ENCODE measurements at regions not wholly inside any gene's neighbourhood (a gene's known extent, or its start where the extent isn't known, plus 50 kb on each side); places are given as distances from the start of the nearest gene placed in this dataset.

DNA sequence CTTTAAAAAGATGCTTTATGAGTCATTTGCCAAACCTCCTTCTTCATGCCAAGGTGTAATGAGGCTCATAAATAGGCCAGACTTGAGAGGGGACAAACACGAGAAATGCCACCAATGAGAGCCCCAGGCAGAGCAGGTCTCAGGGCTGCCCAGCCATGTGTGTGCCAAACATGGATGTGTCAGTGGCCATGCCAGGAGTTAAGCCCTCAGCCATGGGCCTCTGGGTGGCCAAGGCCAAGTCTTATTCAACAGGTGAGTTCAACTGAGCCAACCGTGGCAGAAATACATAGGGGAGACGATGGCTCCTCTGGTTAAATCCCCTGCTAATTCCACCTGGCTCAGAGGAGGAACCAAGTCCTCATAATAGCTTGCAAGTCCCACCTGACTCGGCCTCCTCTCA is 358.8 kb downstream of the PREX1 start:
- 77% methylated on average over 4 of the region's 4 CpGs for WGBS
- no peak overlapping the region for H3K27ac ChIP-seq (ENCODE audit: low read length, poor library complexity, severe bottlenecking)
- H3K79me1 ChIP-seq (replicated peaks; ENCODE audit: low read length, poor library complexity, severe bottlenecking) = no peaks in the 10 kb centered on the region
- H2BK15ac ChIP-seq (ENCODE audit: low read depth, poor library complexity, severe bottlenecking) = no peak overlapping the region
- H3K4me3 ChIP-seq (ENCODE audit: insufficient read depth in 1 of 2, low read depth in 1 of 2, low read length in 2 of 2) = no peak overlapping the region
- peaks cover 4 to 44% of the 10 kb centered on the region in 2 experiments for H3K27me3 ChIP-seq (ENCODE audit: control insufficient read depth in 1 of 2, insufficient read depth in 1 of 2, low read length in 2 of 2)
- DNase-seq = no peak
- no peak overlapping the region for H3K14ac ChIP-seq (ENCODE audit: low read length in 2 of 2)
- H2BK120ac ChIP-seq (ENCODE audit: low read depth, low read length) = no peak overlapping the region
- no peak overlapping the region for H3K9ac ChIP-seq (ENCODE audit: low read length)
- peaks cover 3% of the 10 kb centered on the region for H3K4me1 ChIP-seq (ENCODE audit: control insufficient read depth, insufficient read depth, low read depth, low read length)
- no peak overlapping the region for H2BK5ac ChIP-seq (ENCODE audit: low read depth, low read length, poor library complexity, severe bottlenecking)
- no peak overlapping the region for H4K91ac ChIP-seq (ENCODE audit: low read length)
- no peak overlapping the region for H2AK5ac ChIP-seq (ENCODE audit: low read length, severe bottlenecking)
- H3K36me3 ChIP-seq (ENCODE audit: control insufficient read depth in 1 of 2, insufficient read depth in 2 of 2, low read depth in 1 of 2, low read length in 2 of 2) = no peaks in the 10 kb centered on the region
- H4K8ac ChIP-seq (ENCODE audit: low read length) = no peak overlapping the region
- no peak overlapping the region for H3K4me2 ChIP-seq (ENCODE audit: low read length, poor library complexity, severe bottlenecking)
- H3K4ac ChIP-seq (ENCODE audit: low read depth in 1 of 2, low read length in 2 of 2) = no peak overlapping the region
- no peaks in the 10 kb centered on the region for H3K9me3 ChIP-seq (ENCODE audit: control insufficient read depth, low read length)
- H3K18ac ChIP-seq (ENCODE audit: low read depth in 1 of 2, low read length in 2 of 2) = no peak overlapping the region
- H2AFZ ChIP-seq (ENCODE audit: low read depth, low read length) = no peak overlapping the region
- no peak overlapping the region for H2BK12ac ChIP-seq (ENCODE audit: low read length in 2 of 2)
- no peak overlapping the region for H3K23ac ChIP-seq (ENCODE audit: low read length in 2 of 2)

DNA sequence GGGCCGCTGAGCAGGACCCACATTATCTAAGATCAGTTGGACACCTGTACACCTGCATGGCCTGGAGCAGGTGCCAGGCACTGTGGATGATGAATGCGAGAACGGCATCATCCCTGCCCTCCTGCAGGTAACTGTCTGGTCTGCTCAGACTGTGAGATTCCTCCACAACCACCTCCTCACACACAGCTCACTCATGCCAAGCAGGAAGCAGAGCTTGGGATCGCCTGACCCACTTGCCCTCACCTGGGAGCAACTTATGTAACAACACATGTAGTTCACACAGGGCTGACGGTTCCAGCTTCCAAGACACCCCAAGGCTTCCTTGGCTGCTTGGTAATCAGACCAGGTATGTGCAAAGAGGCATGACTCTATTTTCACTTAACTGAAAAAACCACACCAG is 359.2 kb downstream of the PREX1 start:
- no peak overlapping the region for H3K9ac ChIP-seq (ENCODE audit: low read length)
- H2BK120ac ChIP-seq (ENCODE audit: low read depth, low read length) = no peak overlapping the region
- no peaks in the 10 kb centered on the region for H3K36me3 ChIP-seq (ENCODE audit: control insufficient read depth in 1 of 2, insufficient read depth in 2 of 2, low read depth in 1 of 2, low read length in 2 of 2)
- H2BK5ac ChIP-seq (ENCODE audit: low read depth, low read length, poor library complexity, severe bottlenecking) = no peak overlapping the region
- no peak for DNase-seq
- H3K27ac ChIP-seq (ENCODE audit: low read length, poor library complexity, severe bottlenecking) = no peak overlapping the region
- H2AFZ ChIP-seq (ENCODE audit: low read depth, low read length) = no peak overlapping the region
- no peak overlapping the region for H4K91ac ChIP-seq (ENCODE audit: low read length)
- H3K18ac ChIP-seq (ENCODE audit: low read depth in 1 of 2, low read length in 2 of 2) = no peak overlapping the region
- no peak overlapping the region for H3K4me2 ChIP-seq (ENCODE audit: low read length, poor library complexity, severe bottlenecking)
- peaks cover 6 to 39% of the 10 kb centered on the region in 2 experiments for H3K27me3 ChIP-seq (ENCODE audit: control insufficient read depth in 1 of 2, insufficient read depth in 1 of 2, low read length in 2 of 2)
- H3K14ac ChIP-seq (ENCODE audit: low read length in 2 of 2) = no peak overlapping the region
- no peak overlapping the region for H2AK5ac ChIP-seq (ENCODE audit: low read length, severe bottlenecking)
- no peak overlapping the region for H3K4ac ChIP-seq (ENCODE audit: low read depth in 1 of 2, low read length in 2 of 2)
- H2BK12ac ChIP-seq (ENCODE audit: low read length in 2 of 2) = no peak overlapping the region
- H3K9me3 ChIP-seq (ENCODE audit: control insufficient read depth, low read length) = no peaks in the 10 kb centered on the region
- no peak overlapping the region for H3K4me3 ChIP-seq (ENCODE audit: insufficient read depth in 1 of 2, low read depth in 1 of 2, low read length in 2 of 2)
- H3K23ac ChIP-seq (ENCODE audit: low read length in 2 of 2) = no peak overlapping the region
- WGBS = 64% methylated on average over 5 of the region's 5 CpGs
- no peak overlapping the region for H4K8ac ChIP-seq (ENCODE audit: low read length)
- no peak overlapping the region for H2BK15ac ChIP-seq (ENCODE audit: low read depth, poor library complexity, severe bottlenecking)
- no peaks in the 10 kb centered on the region for H3K79me1 ChIP-seq (replicated peaks; ENCODE audit: low read length, poor library complexity, severe bottlenecking)
- H3K4me1 ChIP-seq (ENCODE audit: control insufficient read depth, insufficient read depth, low read depth, low read length) = peaks cover 4% of the 10 kb centered on the region

DNA sequence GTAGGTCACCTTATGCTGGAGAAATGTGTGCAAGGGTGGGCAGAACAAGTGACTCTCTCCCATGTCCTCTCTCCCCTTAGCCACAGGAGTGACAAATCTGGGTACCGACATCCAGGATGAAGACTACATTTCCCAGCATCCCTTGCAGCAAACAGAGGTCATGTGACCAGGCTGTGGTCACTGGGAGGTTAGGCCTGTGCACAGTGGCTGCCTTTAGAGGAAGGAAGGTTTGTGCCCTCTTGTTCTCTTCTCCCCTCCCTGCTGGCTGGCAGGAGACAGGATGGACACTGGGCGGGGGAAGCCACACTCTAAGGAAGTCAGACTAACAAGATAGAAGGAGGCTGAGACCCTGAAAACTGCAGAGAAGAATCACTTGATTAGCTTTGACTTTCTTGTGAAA is 360.2 kb downstream of the PREX1 start:
- H3K18ac ChIP-seq (ENCODE audit: low read depth in 1 of 2, low read length in 2 of 2) = no peak overlapping the region
- no peak overlapping the region for H3K4me2 ChIP-seq (ENCODE audit: low read length, poor library complexity, severe bottlenecking)
- no peak overlapping the region for H3K4ac ChIP-seq (ENCODE audit: low read depth in 1 of 2, low read length in 2 of 2)
- H2AK5ac ChIP-seq (ENCODE audit: low read length, severe bottlenecking) = no peak overlapping the region
- H3K9me3 ChIP-seq (ENCODE audit: control insufficient read depth, low read length) = no peaks in the 10 kb centered on the region
- H2BK5ac ChIP-seq (ENCODE audit: low read depth, low read length, poor library complexity, severe bottlenecking) = no peak overlapping the region
- no peak overlapping the region for H2BK12ac ChIP-seq (ENCODE audit: low read length in 2 of 2)
- H3K23ac ChIP-seq (ENCODE audit: low read length in 2 of 2) = no peak overlapping the region
- H3K36me3 ChIP-seq (ENCODE audit: control insufficient read depth in 1 of 2, insufficient read depth in 2 of 2, low read depth in 1 of 2, low read length in 2 of 2) = no peaks in the 10 kb centered on the region
- no peak overlapping the region for H3K4me3 ChIP-seq (ENCODE audit: insufficient read depth in 1 of 2, low read depth in 1 of 2, low read length in 2 of 2)
- H3K4me1 ChIP-seq (ENCODE audit: control insufficient read depth, insufficient read depth, low read depth, low read length) = peaks cover 4% of the 10 kb centered on the region
- H3K14ac ChIP-seq (ENCODE audit: low read length in 2 of 2) = no peak overlapping the region
- H3K79me1 ChIP-seq (replicated peaks; ENCODE audit: low read length, poor library complexity, severe bottlenecking) = no peaks in the 10 kb centered on the region
- no peak overlapping the region for H3K9ac ChIP-seq (ENCODE audit: low read length)
- no peak overlapping the region for H2BK120ac ChIP-seq (ENCODE audit: low read depth, low read length)
- WGBS = 79% methylated on average over 1 of the region's 2 CpGs
- no peak for DNase-seq
- no peak overlapping the region for H3K27ac ChIP-seq (ENCODE audit: low read length, poor library complexity, severe bottlenecking)
- no peak overlapping the region for H4K91ac ChIP-seq (ENCODE audit: low read length)
- peaks cover 10 to 30% of the 10 kb centered on the region in 2 experiments for H3K27me3 ChIP-seq (ENCODE audit: control insufficient read depth in 1 of 2, insufficient read depth in 1 of 2, low read length in 2 of 2)
- no peak overlapping the region for H2BK15ac ChIP-seq (ENCODE audit: low read depth, poor library complexity, severe bottlenecking)
- H4K8ac ChIP-seq (ENCODE audit: low read length) = no peak overlapping the region
- H2AFZ ChIP-seq (ENCODE audit: low read depth, low read length) = no peak overlapping the region

DNA sequence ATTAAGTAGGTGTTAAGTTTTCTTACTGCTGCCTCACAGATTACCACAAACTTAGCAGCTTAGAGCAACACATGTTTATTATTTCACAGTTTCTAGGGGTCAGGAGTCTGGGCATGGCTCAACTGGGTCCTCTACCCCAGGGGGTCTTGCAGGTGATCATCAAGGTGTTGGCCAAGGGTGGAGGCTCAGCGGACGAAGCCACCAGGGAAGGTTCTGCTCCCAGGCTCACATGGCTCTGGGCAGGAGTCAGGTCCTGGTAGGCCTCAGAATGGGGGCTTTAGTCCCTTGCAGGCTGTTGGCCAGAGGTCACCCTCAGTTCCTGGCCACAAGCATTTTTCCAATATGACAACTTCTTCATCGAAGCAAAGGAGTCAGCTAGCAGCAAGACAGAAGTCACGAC is 362.5 kb downstream of the PREX1 start:
- no peak overlapping the region for H4K91ac ChIP-seq (ENCODE audit: low read length)
- no peaks in the 10 kb centered on the region for H3K79me1 ChIP-seq (replicated peaks; ENCODE audit: low read length, poor library complexity, severe bottlenecking)
- no peak overlapping the region for H3K4me2 ChIP-seq (ENCODE audit: low read length, poor library complexity, severe bottlenecking)
- no peak overlapping the region for H2AFZ ChIP-seq (ENCODE audit: low read depth, low read length)
- peaks cover 2% of the 10 kb centered on the region for H3K4me1 ChIP-seq (ENCODE audit: control insufficient read depth, insufficient read depth, low read depth, low read length)
- no peak overlapping the region for H2BK15ac ChIP-seq (ENCODE audit: low read depth, poor library complexity, severe bottlenecking)
- no peak overlapping the region for H3K14ac ChIP-seq (ENCODE audit: low read length in 2 of 2)
- H3K9ac ChIP-seq (ENCODE audit: low read length) = no peak overlapping the region
- H3K4me3 ChIP-seq (ENCODE audit: insufficient read depth in 1 of 2, low read depth in 1 of 2, low read length in 2 of 2) = no peak overlapping the region
- 93% methylated on average over 4 of the region's 4 CpGs for WGBS
- no peaks in the 10 kb centered on the region for H3K36me3 ChIP-seq (ENCODE audit: control insufficient read depth in 1 of 2, insufficient read depth in 2 of 2, low read depth in 1 of 2, low read length in 2 of 2)
- peaks cover 7 to 20% of the 10 kb centered on the region in 2 experiments for H3K27me3 ChIP-seq (ENCODE audit: control insufficient read depth in 1 of 2, insufficient read depth in 1 of 2, low read length in 2 of 2)
- DNase-seq = no peak
- H3K4ac ChIP-seq (ENCODE audit: low read depth in 1 of 2, low read length in 2 of 2) = no peak overlapping the region
- H2BK120ac ChIP-seq (ENCODE audit: low read depth, low read length) = no peak overlapping the region
- H3K23ac ChIP-seq (ENCODE audit: low read length in 2 of 2) = no peak overlapping the region
- H4K8ac ChIP-seq (ENCODE audit: low read length) = no peak overlapping the region
- H2BK12ac ChIP-seq (ENCODE audit: low read length in 2 of 2) = no peak overlapping the region
- no peak overlapping the region for H3K27ac ChIP-seq (ENCODE audit: low read length, poor library complexity, severe bottlenecking)
- H2AK5ac ChIP-seq (ENCODE audit: low read length, severe bottlenecking) = no peak overlapping the region
- H3K9me3 ChIP-seq (ENCODE audit: control insufficient read depth, low read length) = no peaks in the 10 kb centered on the region
- no peak overlapping the region for H2BK5ac ChIP-seq (ENCODE audit: low read depth, low read length, poor library complexity, severe bottlenecking)
- H3K18ac ChIP-seq (ENCODE audit: low read depth in 1 of 2, low read length in 2 of 2) = no peak overlapping the region
